OCI-LY7 (cell line): ENCODE measurements at regions not wholly inside any gene's neighbourhood (a gene's known extent, or its start where the extent isn't known, plus 50 kb on each side); places are given as distances from the start of the nearest gene placed in this dataset.

ENCODE experiments used
- CTCF ChIP-seq: fragments of 200-600 bp; sonication (generic); conservative IDR thresholded peaks from 2 replicates; pipeline ENCODE4 v1.5.1; 2014; ENCODE audit warnings: mild to moderate bottlenecking, antibody characterized with exemption, low read length, moderate library complexity, mixed read lengths
- EZH2phosphoT487 ChIP-seq: fragments of 200-600 bp; sonication (generic); IDR thresholded peaks from 2 replicates; pipeline ENCODE4 v1.6.1; 2018; ENCODE audit warnings: low read depth, borderline replicate concordance, mild to moderate bottlenecking, mixed run types, antibody characterized with exemption, low read length, moderate library complexity, mixed read lengths

- no peak for TF ChIP-seq CTCF
- no peak for TF ChIP-seq EZH2phosphoT487
Observed at GRCh38 chr4:3670521-3671519, 95.4 kb upstream of the ADRA2C start.
